Right cardiac atrium (tissue), 5 donors: ENCODE measurements at regions not wholly inside any gene's neighbourhood (a gene's known extent, or its start where the extent isn't known, plus 50 kb on each side); places are given as distances from the start of the nearest gene placed in this dataset.
"Not testable (repeated sequence)": the region's sequence is repeated elsewhere in the genome, so short reads cannot be mapped to it uniquely, and the experiment has no call there.

ENCODE experiments used
- ATAC-seq, 2 donors: fragments of 200-7000 bp; cut with Tn5 transposase; one replicate each; pipeline versions ENCODE4 v1.8.0 to v1.9.1; 2020; ENCODE audit warnings: moderate library complexity in 2 of 2, mild to moderate bottlenecking in 1 of 2
- DNase-seq, 3 donors: peaks; one replicate each; pipeline ENCODE4 v3.0.0-alpha.2; 2020
- H3K27ac ChIP-seq: one replicate; pipeline ENCODE4 v1.5.1; 2013; ENCODE audit warnings: mild to moderate bottlenecking, low read length, control low read depth, moderate library complexity
- H3K27me3 ChIP-seq: one replicate; pipeline ENCODE4 v1.6.1; 2013; ENCODE audit not compliant: control insufficient read depth, insufficient read depth
- H3K4me1 ChIP-seq: one replicate; pipeline ENCODE4 v1.6.1; 2013; ENCODE audit warnings: low read length; ENCODE audit not compliant: control insufficient read depth, insufficient read depth
- H3K4me3 ChIP-seq: one replicate; pipeline ENCODE4 v1.5.1; 2013; ENCODE audit warnings: low read length, control low read depth
- H3K9me3 ChIP-seq: one replicate; pipeline ENCODE4 v1.6.1; 2013; ENCODE audit warnings: low read length; ENCODE audit not compliant: control insufficient read depth
- WGBS: extraction: QIAGEN DNeasy Blood & Tissue Kit; methylation state at CpG from one replicate; pipeline ENCODE4 v1.1.7; 2013; 5-methylcytosine and 5-hydroxymethylcytosine counted together
- intact Hi-C, 4 donors: fragments of 100-400 bp; cut with DNase I; formaldehyde crosslinking; loops; one replicate each; pipeline versions ENCODE4 v1.11.0 to v1.14.0; 2022 to 2023
- donor health status: healthy with polysubstance abuse.
- donor health status: DM: no; HTN: yes; CAD: no.
- donor health status: DM: no; HTN: no; CAD: no.
- donor health status: DM: no; HTN: yes; CAD: no; lungs with severe emphysema.
- donor health status: DM: yes; HTN: yes; CAD: no.

DNA sequence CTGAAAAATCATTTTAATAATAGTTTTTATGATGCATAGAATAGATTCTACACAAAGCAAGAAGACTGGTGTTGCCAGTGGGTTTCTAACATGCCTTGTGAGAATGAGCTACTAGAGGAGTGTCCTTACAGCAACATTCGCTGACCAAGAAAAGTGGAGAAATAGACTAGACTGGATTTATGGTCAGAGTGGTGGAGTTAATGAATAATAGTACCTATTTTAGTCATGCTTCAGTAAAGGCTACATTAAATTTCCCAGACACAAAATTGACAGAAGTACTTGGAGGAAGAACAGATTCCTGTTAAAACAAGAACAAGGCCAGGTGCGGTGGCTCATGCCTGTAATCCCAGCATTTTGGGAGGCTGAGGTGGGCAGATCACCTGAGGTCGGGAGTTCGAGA is 539.2 kb downstream of the ETS1 start:
- DNase-seq (no peak), ATAC-seq (no peak)
- no peak overlapping the region for H3K27ac ChIP-seq
- H3K4me3 ChIP-seq: no peak overlapping the region
- H3K9me3 ChIP-seq: no peaks in the 10 kb centered on the region
- H3K27me3 ChIP-seq: no peaks in the 10 kb centered on the region
- intact Hi-C loops: loop anchor here in 1 of 4 donors (10.0 kb wide), 1 partner anchor 107 kb away; no protein-coding TSS in a partner anchor
- 96% methylated on average over 4 of the region's 4 CpGs for WGBS
- H3K4me1 ChIP-seq: no peaks in the 10 kb centered on the region

DNA sequence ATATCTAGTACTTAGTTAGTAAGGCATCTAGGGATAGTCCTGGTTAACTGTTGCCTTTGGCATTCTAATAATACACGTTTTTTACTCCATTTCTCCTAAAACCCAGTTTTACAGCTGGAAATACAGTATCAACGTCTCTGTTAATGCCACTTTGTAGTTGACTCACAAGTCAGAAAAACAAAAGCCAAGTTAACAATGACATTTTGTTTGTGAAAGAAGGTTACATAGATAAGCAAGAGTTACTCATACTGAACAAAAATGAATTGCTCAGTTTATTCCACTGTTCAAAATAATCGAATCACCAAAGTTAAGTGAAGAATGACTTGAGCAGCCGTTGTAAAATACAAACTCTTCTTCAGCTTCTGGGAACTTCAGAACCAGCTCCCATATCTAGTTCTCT is 540.3 kb downstream of the ETS1 start:
- no peak overlapping the region for H3K4me3 ChIP-seq
- no peak overlapping the region for H3K27ac ChIP-seq
- intact Hi-C loops: loop anchor here in 1 of 4 donors (10.0 kb wide), 1 partner anchor 108 kb away; no protein-coding TSS in a partner anchor
- ATAC-seq (no peak), DNase-seq (no peak)
- H3K27me3 ChIP-seq: no peaks in the 10 kb centered on the region
- WGBS: 72% methylated on average over 4 of the region's 4 CpGs
- no peaks in the 10 kb centered on the region for H3K9me3 ChIP-seq
- H3K4me1 ChIP-seq: no peaks in the 10 kb centered on the region

DNA sequence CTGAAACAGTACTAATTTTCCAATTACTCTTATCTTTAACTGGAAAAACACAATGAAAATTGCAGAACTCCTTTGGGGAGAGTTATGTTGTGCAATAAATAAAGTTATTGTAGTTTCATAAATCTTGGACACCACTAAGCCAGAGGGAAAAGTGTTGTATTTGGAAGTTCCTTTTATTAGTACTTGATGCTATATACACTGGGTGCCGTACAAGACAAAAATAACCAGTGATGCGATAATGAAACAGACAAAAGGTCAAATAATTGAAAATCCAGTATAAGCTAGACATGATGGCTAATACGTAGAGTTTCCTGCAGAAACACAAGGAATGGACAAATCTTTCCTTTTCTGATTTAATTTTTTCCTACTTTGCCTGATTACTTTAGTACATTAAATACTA is 541.1 kb downstream of the ETS1 start:
- H3K27ac ChIP-seq: no peak overlapping the region
- no peak overlapping the region for H3K4me3 ChIP-seq
- WGBS: 43% methylated on average over 3 of the region's 3 CpGs
- H3K4me1 ChIP-seq: no peaks in the 10 kb centered on the region
- no peaks in the 10 kb centered on the region for H3K9me3 ChIP-seq
- H3K27me3 ChIP-seq: no peaks in the 10 kb centered on the region
- DNase-seq (no peak), ATAC-seq (no peak)
- intact Hi-C loops: loop anchor here in 1 of 4 donors (10.0 kb wide), 1 partner anchor 109 kb away; no protein-coding TSS in a partner anchor

DNA sequence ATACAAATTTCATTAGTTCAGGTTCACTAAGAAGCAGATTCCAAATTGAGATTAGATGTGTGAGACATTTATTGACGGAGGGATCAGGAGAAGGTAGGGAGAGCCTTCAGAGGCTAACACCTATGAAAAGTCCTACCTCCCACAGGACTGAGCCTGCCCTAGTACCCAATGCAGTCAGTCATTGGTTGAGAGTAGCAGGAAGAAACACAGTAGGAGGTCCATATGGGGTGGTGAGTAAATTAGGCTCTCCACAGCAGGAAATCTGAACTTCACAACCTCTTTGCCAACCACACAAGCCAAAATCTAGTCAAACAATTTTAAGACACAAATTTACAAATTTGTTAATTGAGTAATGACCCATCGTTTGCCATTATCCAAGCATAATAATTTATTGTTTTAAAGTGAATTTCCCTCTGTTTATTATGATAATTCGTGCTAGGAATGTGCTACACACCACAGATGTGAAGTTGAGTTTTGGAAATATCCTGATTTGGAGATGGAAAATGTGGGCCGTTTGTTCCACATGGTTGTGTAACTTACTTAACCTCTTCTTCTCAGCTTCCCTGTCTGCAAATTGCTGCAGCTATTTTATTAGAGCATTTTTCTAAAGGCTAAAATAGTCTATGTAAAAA is 542.1 kb downstream of the ETS1 start:
- WGBS: 26% methylated on average over 4 of the region's 4 CpGs
- DNase-seq: no peak
- H3K4me3 ChIP-seq: no peak overlapping the region
- no peaks in the 10 kb centered on the region for H3K9me3 ChIP-seq
- no peak overlapping the region for H3K27ac ChIP-seq
- no peaks in the 10 kb centered on the region for H3K4me1 ChIP-seq
- intact Hi-C loops: loop anchor here in 1 of 4 donors (10.0 kb wide), 1 partner anchor 110 kb away; no protein-coding TSS in a partner anchor
- H3K27me3 ChIP-seq: no peaks in the 10 kb centered on the region
- no peak for ATAC-seq

DNA sequence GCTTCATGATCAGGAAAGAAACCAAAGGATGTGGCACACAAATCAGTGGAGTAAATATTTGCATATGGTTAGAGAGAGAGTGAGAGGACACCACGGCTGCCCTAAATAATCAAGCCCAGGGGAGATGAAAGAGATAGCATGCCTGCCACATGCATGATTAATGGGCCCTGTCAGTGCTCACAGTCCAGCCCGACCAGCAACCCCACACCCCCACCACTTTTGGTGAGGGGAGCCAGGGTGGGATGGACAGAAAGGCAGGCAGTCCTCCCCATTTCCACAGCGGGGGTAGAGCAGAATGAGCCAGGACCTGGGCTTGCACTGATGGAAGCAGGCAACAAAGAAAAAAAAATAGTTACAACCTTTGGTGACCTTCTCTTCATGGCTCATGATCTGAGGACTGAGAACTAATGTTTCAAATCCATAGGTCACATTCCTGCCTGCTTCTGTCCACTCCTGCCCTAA is 545.0 kb downstream of the ETS1 start:
- no peaks in the 10 kb centered on the region for H3K27me3 ChIP-seq
- H3K4me3 ChIP-seq: no peak overlapping the region
- no peak for DNase-seq
- no peaks in the 10 kb centered on the region for H3K4me1 ChIP-seq
- intact Hi-C loops: loop anchor here in 1 of 4 donors (10.0 kb wide), 1 partner anchor 112 kb away; no protein-coding TSS in a partner anchor
- 43% methylated on average over 3 of the region's 3 CpGs for WGBS
- H3K9me3 ChIP-seq: no peaks in the 10 kb centered on the region
- no peak for ATAC-seq
- H3K27ac ChIP-seq: no peak overlapping the region

DNA sequence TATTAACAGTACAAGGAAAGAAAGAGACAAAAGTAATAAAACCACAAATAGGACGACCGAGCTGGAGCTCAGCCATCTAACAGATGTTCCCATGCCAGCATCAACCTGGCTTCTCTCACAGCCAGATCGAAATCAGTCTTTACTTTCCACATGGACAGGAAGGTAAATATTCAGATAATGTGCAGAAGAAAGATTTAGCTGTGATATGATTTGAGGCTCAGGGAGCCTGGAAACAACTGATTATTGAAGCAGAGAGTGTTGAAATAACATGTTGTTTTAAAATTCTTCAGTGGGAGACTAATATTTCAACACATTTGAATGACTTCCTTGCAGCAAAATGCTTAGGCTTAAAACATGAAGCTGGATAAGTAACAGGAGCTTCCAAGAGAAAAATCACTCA is 546.8 kb downstream of the ETS1 start:
- WGBS: 38% methylated on average over 3 of the region's 3 CpGs
- intact Hi-C loops: loop anchor here in 1 of 4 donors (10.0 kb wide), 1 partner anchor 114 kb away; no protein-coding TSS in a partner anchor
- H3K4me3 ChIP-seq: no peak overlapping the region
- no peaks in the 10 kb centered on the region for H3K27me3 ChIP-seq
- H3K9me3 ChIP-seq: no peaks in the 10 kb centered on the region
- H3K27ac ChIP-seq: no peak overlapping the region
- DNase-seq: no peak
- no peak for ATAC-seq
- no peaks in the 10 kb centered on the region for H3K4me1 ChIP-seq

DNA sequence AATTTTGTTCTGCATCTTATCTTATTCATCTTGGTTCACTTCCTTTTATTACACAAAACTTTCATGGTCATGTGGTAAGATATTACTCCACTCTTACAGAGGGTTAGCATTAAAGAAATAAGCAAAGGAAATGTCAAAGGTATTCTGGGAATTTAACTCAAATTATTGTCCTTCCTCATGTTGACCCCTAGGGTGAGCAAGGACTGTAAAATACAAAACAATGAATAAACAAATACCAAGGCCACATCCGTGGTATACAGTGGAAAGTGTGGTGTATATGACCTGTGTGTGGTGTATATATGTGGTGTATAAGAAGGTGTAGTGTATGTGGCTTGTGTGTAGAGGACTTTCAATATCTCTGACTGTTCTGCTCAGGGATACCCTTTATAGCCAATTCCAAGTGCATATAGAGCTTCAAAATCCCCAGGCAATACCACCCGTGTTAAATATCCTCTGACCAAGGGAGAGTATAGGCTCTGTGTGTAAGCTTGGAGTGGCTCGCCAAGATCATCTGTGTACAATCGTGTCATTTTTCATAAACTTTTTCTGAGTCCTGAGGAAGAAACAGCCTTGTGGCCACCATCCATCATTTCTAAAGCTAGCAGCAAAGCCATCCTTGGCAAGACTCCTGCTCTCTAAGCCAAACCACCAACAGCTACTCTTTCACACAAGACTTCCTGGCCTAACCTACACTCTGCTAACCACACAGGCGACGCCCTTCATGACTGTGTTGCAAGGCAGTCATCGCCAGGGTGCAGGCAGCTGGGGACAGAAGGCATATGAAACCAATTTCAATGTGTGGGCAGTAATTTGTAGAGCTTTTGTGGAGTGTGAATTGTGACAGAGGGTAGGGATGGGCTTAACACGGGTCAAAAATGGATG is 548.0 kb downstream of the ETS1 start:
- Histone ChIP-seq H3K4me1 (no peaks in the 10 kb centered on the region), H3K4me3 (no peak overlapping the region), H3K27me3 (no peaks in the 10 kb centered on the region), H3K9me3 (no peaks in the 10 kb centered on the region), H3K27ac (no peak overlapping the region)
- ATAC-seq (peak; percentile 62 to 64), DNase-seq (peak in 2 of 3 donors; percentile 33 to 74)
- intact Hi-C loops: loop anchor here in 3 of 4 donors (5.0 to 10.0 kb wide), 3 partner anchors 115 to 785 kb away; no protein-coding TSS in a partner anchor
- 69% methylated on average over 8 of the region's 8 CpGs for WGBS

DNA sequence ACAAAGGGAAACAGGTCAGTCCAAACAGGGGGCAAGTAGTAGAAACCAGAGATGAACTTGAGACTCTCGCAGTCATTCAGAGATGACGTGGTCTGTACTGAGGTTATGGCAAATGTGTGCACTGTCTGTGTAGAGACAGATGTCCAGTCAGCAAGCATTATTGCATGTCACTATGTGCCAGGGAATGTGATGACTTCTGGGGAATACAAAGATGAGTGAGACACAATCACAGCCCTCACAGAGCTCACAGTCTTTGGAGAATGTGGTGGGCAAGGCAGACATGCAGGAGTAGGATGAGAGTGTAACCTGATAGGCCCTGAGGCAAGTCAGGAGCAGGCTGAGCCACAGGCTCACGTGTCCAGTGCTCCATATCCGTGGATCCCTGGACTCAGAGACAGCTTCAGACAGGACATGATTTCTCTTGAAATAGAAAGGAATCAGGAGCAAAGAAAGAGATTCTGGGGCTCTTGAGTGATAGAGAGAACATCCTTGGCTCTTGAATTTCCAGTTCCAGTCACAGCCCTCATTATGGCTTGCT is 550.7 kb downstream of the ETS1 start:
- no peaks in the 10 kb centered on the region for H3K9me3 ChIP-seq
- no peaks in the 10 kb centered on the region for H3K4me1 ChIP-seq
- WGBS: 75% methylated on average over 4 of the region's 4 CpGs
- ATAC-seq (no peak), DNase-seq (no peak)
- intact Hi-C loops: loop anchor here in 2 of 4 donors (5.0 to 10.0 kb wide), 2 partner anchors 121 to 788 kb away; no protein-coding TSS in a partner anchor
- no peak overlapping the region for H3K4me3 ChIP-seq
- H3K27me3 ChIP-seq: no peaks in the 10 kb centered on the region
- no peak overlapping the region for H3K27ac ChIP-seq

DNA sequence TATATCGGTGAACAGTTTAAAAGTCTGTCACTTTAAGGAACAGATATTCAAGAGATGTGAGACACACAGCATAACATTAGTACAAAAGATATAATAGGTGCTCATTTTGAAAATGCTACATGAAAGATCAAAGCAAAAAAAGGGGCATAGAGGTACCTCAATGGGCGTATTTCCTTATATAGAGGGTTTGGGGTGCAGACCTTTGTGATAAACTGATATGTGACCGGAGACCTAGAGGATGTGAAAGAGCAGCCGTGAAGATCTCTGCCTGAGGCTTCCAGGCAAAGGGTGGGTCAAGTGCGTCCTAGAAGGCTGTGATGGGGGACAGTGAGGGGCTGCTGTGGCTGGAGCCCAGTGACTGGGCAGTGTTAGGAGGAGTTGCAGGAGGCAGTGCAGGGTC is 551.4 kb downstream of the ETS1 start:
- H3K4me3 ChIP-seq: no peak overlapping the region
- no peaks in the 10 kb centered on the region for H3K9me3 ChIP-seq
- intact Hi-C loops: loop anchor here in 2 of 4 donors (5.0 to 10.0 kb wide), 2 partner anchors 121 to 789 kb away; no protein-coding TSS in a partner anchor
- 78% methylated on average over 5 of the region's 5 CpGs for WGBS
- H3K27me3 ChIP-seq: no peaks in the 10 kb centered on the region
- ATAC-seq (no peak), DNase-seq (no peak)
- H3K4me1 ChIP-seq: no peaks in the 10 kb centered on the region
- no peak overlapping the region for H3K27ac ChIP-seq

DNA sequence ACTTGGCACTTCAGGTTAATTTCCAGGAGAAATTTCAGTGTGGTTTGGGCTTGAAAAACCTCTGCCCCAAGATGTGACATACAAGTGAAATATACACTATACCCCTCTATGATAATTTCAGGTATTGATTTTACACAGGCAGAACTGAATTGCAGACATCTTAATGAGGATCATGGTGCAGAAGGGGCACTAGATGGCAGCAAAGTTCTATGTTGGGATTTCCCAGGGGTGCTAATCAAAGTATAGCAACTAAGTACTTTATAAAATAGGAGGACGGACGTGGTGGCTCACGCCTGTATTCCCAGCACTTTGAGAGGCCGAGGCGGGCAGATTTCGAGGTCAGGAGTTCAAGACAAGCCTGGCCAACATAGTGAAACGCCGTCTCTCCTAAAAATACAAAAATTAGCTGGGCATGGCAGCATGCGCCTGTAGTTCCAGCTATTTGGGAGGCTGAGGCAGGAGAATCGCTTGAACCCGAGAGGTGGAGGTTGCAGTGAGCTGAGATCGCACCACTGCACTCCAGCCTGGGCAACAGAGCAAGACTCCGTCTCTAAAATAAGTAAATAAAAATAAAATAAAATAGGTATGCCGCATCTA is 555.7 kb downstream of the ETS1 start:
- not testable (repeated sequence) for H3K9me3 ChIP-seq, H3K4me1 ChIP-seq, H3K27ac ChIP-seq, H3K4me3 ChIP-seq, H3K27me3 ChIP-seq
- peak; percentile 65 to 87 for ATAC-seq
- 53% methylated on average over 14 of the region's 14 CpGs for WGBS
- peak in 2 of 3 donors; percentile 14 to 38 for DNase-seq
- intact Hi-C loops: loop anchor here in 2 of 4 donors (5.0 to 10.0 kb wide), 3 partner anchors 126 to 801 kb away; no protein-coding TSS in a partner anchor
